ENCODE measurements at regions not wholly inside any gene's neighbourhood (a gene's known extent, or its start where the extent isn't known, plus 50 kb on each side); places are given as distances from the start of the nearest gene placed in this dataset.

- DNase-seq (ENCODE audit: low spot score), result no peak
- TF ChIP-seq CTCF (IDR thresholded peaks at IDR 0.05), result no peak
- H3K4me1 ChIP-seq, result no peaks in the 10 kb centered on the region
Measured at GRCh38 chr18:54020156-54020745, 204.2 kb downstream of the MBD2 start.

DNA sequence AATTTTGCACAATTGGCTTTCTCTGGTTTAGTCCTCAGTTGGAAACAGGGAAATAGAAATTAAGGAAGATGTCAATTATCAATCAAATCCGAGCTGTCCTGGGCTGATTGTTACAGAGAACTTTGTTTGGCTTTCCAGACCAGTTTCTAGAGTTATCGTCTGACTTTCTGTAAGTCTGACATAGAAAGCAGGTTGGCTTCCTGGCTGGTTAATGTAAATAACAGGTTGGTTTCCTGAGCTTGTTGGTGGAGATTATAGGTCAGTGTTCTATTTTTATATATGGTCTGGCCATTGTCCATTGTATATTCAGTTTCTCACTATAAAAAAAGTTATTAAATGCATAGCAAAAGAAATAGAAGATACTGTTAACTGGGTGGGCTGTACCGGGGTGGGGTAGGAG is 204.8 kb downstream of the MBD2 start:
- Histone ChIP-seq H3K4me3 (no peak overlapping the region), H3K27ac (no peak overlapping the region), H3K4me1 (no peaks in the 10 kb centered on the region), H3K9me3 (no peaks in the 10 kb centered on the region), H3K27me3 (no peaks in the 10 kb centered on the region), H3K36me3 (no peaks in the 10 kb centered on the region)
- no peak for DNase-seq (ENCODE audit: low spot score)
- no peak for TF ChIP-seq CTCF (IDR thresholded peaks at IDR 0.05)

More at GRCh38 chr18:54020156-54020745, 204.2 kb downstream of the MBD2 start:
- H3K27me3 ChIP-seq, result no peaks in the 10 kb centered on the region
- H3K4me3 ChIP-seq, result no peak overlapping the region
- no peaks in the 10 kb centered on the region for H3K36me3 ChIP-seq
- no peak overlapping the region for H3K27ac ChIP-seq
- no peaks in the 10 kb centered on the region for H3K9me3 ChIP-seq

DNA sequence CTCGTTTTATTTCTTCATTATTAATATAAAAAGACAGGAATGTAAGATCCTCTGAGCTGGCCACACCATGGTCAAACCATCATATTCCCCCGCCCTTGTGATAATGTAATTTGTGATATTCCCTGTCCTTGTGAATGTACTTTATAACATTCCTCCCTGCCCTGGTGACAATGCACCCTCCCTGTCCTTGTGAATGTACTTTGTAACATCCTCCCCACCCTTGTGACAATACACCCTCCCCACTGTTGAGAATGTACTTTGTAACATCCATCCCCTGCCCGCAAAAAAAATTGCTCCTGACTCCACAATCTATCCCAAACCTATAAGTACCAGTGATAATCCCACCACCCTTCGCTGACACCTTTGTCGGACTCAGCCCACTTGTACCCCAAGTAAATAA is 211.0 kb downstream of the MBD2 start:
- Histone ChIP-seq H3K4me3 (no peak overlapping the region), H3K27ac (no peak overlapping the region), H3K4me1 (no peaks in the 10 kb centered on the region), H3K27me3 (no peaks in the 10 kb centered on the region), H3K36me3 (no peaks in the 10 kb centered on the region), H3K9me3 (no peaks in the 10 kb centered on the region)
- TF ChIP-seq CTCF (IDR thresholded peaks at IDR 0.05), result no peak
- no peak for DNase-seq (ENCODE audit: low spot score)

GRCh38 chr18:54004828-54005227 is 219.6 kb downstream of the MBD2 start:
- Histone ChIP-seq H3K27me3 (no peaks in the 10 kb centered on the region), H3K4me1 (no peaks in the 10 kb centered on the region), H3K36me3 (no peaks in the 10 kb centered on the region), H3K9me3 (no peaks in the 10 kb centered on the region), H3K4me3 (no peak overlapping the region), H3K27ac (no peak overlapping the region)
- no peak for TF ChIP-seq CTCF (IDR thresholded peaks at IDR 0.05)
- DNase-seq (ENCODE audit: low spot score), result no peak

DNA sequence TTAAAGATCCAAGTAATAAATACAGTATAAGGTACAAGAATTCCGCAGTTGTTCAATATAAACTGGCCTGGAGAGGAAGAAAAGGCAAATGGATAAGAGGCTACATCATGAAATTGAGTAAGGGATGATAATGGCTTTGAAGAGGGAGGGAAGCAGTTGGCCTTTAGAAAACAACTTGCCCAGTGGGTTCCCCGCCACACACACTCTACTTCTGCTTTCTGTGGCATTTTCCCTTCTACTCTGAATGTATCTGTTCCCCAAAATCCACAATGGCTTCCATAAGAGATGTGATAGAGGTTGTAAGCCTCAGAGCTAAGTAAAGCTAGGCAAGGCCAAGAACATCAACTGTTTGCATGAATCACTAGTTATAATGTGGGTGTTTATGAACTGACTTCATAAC is 221.3 kb downstream of the MBD2 start:
- no peak overlapping the region for H3K4me3 ChIP-seq
- no peak for DNase-seq (ENCODE audit: low spot score)
- H3K27ac ChIP-seq, result no peak overlapping the region
- no peaks in the 10 kb centered on the region for H3K9me3 ChIP-seq
- no peaks in the 10 kb centered on the region for H3K4me1 ChIP-seq
- no peak for TF ChIP-seq CTCF (IDR thresholded peaks at IDR 0.05)
- H3K27me3 ChIP-seq, result no peaks in the 10 kb centered on the region
- no peaks in the 10 kb centered on the region for H3K36me3 ChIP-seq

DNA sequence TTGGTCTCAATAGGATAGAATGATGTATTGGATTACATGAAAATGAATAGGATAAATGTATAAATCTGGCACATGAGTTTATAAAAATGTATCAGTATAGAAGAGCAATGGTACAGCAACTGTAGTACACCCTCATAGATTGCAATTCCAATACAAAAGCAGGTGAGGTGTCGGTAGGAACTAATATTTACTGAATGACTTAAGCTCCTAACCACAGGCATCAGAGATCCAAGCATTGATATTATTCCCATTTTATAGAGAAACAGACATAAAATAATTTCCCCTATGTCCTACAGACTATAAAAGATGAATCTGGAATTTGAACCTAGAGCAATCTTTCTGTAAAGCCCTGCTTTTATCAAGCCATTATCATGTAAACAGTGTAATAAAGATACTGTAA is 227.4 kb downstream of the MBD2 start:
- H3K4me1 ChIP-seq, result no peaks in the 10 kb centered on the region
- no peak overlapping the region for H3K27ac ChIP-seq
- no peak for DNase-seq (ENCODE audit: low spot score)
- H3K27me3 ChIP-seq, result no peaks in the 10 kb centered on the region
- no peaks in the 10 kb centered on the region for H3K36me3 ChIP-seq
- TF ChIP-seq CTCF (IDR thresholded peaks at IDR 0.05), result no peak
- no peak overlapping the region for H3K4me3 ChIP-seq
- H3K9me3 ChIP-seq, result no peaks in the 10 kb centered on the region
